ENCODE measurements at regions not wholly inside any gene's neighbourhood (a gene's known extent, or its start where the extent isn't known, plus 50 kb on each side); places are given as distances from the start of the nearest gene placed in this dataset.

GRCh38 chr10:94103801-94104221 is 110.1 kb downstream of the PLCE1 start:
- TF ChIP-seq CTCF (IDR thresholded peaks at IDR 0.05; ENCODE audit: insufficient read depth, low read depth, low read length) (no peak), EZH2 (IDR thresholded peaks at IDR 0.05; ENCODE audit: insufficient read depth, low read length) (no peak)
